ENCODE measurements at regions not wholly inside any gene's neighbourhood (a gene's known extent, or its start where the extent isn't known, plus 50 kb on each side); places are given as distances from the start of the nearest gene placed in this dataset.

DNA sequence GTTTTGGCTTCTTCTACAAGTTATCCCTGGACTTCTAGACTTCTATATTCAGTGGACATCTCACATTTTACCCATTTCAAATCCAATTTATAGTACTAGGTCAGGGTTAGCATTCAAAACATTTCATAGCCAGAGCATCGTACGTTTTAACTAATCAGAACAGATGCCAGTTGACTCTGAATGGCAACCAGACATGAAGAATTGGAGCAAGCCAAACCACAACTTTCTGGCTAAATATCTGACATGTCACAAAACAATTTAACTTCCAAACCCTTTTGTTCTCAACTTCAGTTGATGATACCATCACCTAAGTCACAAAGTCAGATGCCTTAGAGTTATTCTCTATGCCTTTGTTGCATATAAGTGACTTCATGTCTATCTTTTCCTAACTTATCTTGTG, 1105.7 kb downstream of the XPNPEP1 start:
- no peak for DNase-seq

DNA sequence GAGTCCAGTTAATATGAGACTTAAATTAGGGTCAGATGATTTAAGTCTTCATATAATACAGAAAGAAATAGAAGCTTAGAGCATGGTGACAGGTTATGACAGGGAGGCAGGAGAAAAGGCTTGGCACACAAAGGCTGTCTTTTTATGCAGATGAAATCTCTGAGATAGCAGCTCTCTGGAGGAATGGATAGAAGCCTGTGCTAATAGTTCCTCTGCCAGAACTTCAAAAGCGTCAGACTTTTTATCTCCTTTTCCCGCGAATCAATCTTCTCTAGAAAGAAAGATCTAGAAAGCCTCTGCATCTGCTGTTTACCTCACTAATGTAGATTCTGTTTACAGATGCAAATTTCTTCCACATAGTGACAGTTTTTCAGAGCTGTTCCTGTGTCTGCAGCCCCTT, 1106.2 kb downstream of the XPNPEP1 start:
- no peak for DNase-seq

DNA sequence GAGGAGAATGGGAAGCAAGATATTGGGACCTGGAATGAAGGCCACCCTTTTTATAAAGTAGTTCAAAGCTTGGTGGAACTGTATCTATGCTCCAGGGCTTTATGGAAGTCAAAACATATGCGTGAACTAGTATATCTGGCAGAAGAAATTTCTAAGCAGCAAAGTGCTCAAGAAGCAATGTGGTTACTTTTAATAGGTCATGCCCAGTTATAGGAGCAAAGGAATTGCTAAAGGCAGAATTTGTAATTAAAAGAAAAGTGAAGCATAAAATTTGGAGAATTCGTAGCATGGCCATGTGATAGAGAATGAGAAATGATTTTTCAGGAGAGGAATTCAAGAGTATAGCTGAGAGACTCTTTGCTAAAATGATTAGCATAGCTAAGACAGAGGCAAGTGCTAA, 1110.4 kb downstream of the XPNPEP1 start:
- DNase-seq: no peak

DNA sequence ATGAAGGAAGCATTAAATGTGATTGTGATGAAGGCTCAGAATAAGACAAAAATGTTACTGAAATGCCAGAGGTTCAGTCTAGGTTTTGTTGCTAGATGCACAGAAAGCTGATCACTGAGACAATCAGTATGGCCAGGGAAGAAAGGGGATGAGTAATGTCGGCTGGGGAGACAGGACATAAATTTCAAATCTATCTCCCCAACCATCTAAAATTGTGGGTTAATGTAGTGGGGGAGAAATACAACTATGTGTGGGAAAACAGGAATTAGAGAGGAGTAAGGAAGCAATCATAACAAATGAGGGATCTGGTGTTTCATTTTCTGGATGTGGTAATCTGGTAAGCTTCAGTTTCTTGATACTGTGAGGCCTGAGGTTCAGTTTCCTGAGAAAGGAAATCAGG, 1111.0 kb downstream of the XPNPEP1 start:
- DNase-seq: no peak

DNA sequence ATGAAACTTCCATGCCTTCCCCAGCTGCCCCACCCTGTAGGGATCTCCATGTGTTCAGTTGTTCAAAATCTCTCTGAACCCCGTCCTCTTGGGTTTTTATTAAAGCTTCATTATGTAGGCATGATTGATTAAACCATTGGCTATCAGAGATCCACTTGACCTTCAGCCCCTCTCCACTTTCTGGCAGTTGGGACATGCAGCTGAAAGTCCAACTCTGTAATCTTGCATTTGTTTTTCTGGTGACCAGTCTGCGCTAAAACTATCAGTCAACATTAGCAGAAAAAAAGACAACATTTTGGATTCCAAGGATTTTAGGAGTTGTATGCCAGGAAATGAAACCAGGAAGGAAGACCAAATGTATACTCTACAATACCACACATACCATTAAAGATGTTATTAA, 1115.1 kb downstream of the XPNPEP1 start:
- DNase-seq: no peak

DNA sequence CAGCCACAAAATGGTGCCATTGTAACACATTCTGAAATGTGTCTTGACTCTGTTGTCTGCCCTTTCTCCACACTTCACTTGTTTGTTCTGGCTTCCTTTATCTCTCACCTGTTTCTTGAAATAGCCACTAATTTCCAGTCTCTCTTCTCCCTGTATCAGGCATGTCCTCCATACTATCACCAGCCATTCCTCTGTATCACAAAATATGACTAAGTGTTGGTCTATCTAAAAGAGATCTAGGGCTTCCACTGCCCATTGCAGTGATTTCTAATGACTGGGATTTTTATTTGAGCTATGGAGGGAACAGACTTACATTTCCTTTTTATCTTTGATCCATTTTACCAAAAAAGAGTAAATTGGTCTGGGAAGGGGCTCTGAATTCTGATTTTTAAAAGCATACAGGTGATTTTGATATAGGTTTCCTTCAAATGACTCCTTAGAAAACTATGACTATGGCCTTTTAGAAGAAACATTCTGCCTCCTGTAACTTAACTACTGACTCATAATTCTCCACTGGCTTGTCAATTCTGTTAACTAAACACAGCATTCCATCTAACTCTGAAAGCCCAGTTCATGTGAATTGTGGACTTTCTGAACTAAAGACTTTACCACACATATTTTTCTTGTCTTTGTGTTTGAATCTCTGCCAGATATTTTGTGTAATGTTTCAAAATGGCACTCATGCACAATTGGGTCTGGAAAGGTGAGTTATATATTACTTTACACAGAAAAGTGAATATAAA, 1121.4 kb downstream of the XPNPEP1 start:
- no peak for DNase-seq

DNA sequence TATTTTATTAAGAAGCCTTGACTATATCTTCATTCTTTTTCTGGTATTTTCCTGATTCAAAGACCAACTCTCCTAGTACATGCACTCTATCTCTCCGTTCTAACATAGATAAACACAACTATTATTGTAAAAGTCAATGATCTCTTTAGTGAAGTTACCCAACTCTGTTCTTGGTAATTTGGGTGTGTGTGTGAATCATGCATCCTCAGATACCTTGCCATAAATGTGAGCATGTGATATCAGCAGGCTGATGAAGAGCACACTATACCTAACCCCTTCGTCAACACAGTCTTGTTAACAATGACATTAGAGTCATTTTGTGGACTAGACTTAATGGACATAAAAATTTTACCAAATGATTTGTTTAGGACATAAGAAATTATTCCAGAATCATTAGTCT, 1122.1 kb downstream of the XPNPEP1 start:
- no peak for DNase-seq

DNA sequence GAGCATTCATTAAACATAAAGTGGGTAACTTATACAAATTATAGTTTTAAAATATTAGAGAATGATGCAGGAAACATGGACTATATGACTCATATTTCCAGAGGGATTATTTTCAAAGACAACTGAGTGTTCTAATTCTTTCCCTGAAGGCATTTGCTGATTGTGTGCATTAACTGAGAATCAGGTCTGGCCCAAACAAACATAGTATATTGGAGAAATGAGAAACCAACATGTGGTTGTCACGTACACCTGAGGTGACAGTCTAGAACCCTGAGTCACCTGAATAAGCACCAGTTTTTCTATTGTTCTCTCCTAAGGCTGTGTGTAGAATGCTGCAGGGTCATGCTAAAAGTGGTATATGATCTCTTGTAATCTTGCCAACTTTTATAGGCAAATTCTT, 1125.7 kb downstream of the XPNPEP1 start:
- no peak for DNase-seq

DNA sequence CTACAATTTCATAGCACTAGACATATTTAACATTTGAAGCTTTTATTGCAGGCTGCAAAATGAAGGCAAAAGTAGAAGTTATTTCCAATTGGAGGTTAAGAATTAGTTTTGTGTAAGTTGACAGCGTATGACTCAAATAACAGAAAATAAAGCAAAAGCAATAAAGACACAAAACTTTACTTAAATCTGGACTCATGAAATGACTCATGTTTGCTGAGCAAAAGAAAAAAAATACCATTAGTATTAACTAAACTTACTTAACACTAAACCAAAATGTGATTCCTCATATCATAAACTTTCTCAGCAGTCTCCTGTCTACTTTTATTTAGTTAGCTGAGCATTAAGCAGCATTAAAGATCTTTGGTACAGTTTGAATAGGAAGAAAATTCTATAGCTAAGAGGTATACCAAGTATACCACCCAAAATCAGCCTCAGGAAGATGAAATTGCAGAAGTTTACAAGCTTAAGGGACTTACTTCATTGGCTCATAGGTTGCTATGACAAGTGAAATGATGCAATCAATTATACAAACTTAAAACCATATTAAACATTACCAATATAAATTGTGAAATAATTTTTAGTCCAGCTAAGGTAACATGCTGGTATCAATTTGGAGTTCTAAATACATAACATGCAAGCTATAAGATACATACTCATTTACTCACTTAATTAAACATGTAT, 1131.4 kb downstream of the XPNPEP1 start:
- DNase-seq: peak; percentile 19

DNA sequence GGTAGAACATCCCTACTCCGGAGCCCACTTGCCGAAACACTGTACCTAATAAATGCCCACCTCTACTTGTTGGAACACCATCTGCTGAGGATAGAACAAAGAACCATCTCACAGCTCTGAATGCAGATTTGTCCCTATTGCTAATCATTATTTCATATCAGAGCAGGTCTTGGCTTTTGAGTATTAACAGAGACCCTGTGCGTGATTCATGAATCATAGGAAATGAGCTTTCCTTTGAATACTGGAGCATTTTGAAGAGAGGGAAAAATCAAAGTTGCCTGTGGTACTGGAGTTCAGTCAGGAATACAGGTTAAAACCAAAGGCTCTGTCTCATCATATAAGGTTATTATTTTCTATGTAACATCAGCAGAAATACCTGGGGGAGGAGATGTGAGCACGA, 1132.3 kb downstream of the XPNPEP1 start:
- no peak for DNase-seq

DNA sequence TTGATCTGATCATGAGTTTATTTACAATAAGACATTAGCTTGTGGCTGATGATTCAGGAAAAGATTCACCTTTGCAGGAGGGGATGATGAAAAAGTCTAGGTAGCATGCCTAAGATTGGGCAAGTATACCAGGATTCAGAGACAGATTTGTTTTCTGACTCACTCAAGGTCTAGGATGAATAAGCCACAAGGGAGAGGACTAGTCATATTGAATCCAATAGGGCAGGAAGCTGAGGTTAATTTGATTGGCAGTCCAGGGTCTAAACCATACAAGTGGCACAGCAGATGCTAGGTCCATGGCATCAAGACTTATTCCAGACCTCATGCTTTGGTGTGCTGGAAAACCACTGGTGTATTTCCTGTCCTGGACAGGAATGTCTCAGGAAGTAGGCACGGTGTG, 1133.4 kb downstream of the XPNPEP1 start:
- DNase-seq: peak; percentile 69

DNA sequence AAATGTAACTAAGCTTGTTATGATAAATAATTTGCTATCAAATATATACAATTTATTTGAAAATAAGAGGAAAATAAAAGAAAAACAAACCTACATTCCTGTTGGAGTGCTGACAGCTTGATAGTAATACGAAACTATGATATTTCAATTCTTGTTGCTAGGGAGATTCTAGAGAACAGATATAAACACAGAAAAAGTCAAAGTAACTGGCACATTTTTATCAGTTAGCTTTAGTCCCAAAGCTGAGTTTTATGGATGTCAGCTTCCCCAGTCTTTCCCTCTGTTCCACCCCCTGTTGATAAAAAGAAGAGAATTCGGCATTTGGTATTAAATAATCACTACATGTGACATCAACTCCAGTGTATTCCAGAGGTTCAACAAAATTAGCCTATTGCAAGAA, 1134.0 kb downstream of the XPNPEP1 start:
- DNase-seq: no peak

DNA sequence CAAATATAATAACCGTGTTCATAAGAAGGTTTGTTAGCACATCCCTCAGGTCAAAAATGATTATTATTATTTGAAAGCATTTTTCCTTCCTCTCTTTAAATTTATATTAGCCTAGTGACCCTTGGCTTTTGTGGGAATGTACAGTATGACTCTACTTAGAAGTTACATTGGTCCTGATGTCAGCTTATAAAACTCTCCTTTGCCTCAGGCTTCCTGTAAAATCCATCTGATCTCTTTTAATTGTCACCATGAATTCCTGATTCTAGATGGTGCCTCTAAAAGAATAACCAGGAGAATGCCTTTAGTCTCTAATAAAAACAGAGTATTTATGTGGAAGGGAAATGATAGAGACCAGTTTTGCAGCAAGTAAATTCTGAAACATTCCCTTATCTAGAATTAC, 1134.4 kb downstream of the XPNPEP1 start:
- no peak for DNase-seq

DNA sequence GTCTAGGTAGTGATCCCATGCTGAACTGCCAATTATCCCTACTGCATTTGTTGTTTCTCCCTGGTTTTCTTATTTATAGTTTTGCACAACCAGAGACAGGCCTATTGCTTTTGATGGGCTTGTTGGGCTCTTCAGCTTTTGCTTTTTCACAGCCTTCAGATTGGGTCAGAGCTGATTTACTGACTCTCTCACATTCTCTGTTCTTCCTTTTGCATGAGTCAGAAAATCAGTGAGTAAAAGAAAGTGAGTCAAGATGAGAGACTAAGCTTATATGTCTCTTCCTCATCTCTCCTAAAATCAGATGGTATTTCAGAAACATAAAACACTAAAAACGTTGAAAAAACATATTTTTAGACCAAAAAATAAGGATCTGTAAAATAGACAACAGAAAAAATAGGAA, 1135.4 kb downstream of the XPNPEP1 start:
- peak; percentile 14 for DNase-seq

DNA sequence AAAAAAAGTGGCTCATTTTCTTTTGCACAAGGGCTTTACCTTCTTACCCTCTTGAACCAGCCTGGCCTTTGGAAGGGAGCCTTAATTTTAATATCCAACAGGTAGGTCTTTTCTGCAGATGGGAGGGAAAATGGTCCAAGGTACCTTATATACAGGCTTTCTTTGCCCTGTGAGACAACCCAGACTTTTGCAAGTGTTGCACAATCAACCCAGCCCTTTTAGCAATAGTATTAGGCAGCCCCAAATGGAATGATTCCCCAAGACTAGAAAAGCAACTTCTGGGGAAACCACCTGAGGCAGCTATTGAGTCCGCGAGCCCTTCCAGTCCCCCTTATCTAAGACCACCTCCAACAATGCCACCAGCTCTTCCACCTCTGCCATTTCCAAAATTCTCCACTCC, 1138.3 kb downstream of the XPNPEP1 start:
- no peak for DNase-seq

DNA sequence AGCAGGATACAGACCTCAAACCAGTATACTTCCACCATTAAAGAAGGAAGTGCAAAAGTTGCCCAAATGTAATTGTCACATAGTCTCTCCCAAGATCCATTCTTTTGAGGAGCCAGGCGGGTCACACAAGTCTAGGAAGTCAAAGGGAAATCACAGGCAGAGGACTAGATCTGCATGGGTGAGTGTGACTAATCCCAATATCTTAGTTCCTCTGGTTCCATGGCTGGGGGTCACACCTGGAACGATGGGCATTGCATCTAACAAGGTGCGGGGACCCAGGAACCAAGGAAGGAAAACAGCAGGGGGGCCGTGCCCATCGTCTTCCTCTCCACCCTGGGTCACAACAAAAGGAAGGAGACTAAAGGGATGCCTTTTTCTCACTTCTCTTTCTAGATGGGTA, 1138.8 kb downstream of the XPNPEP1 start:
- DNase-seq: no peak

DNA sequence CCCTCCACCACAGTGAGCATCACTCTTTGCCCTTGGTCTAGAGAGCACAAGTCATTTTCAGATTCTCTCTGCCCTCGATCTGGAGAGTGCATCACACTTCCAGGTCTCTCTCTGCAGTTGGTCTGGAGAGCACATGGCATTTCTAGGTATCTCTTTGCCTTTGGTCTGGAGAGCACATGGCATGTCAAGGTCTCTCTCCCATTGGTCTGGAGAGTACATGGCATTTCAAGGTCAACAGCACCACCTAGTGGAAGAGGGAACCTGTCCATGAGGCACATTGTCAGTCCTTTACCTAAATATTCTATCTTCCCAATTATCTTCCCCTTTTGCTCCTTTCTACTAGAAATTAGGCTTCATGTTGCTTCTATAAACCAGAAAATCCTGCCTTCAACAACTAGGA, 1139.4 kb downstream of the XPNPEP1 start:
- DNase-seq: peak; percentile 69

DNA sequence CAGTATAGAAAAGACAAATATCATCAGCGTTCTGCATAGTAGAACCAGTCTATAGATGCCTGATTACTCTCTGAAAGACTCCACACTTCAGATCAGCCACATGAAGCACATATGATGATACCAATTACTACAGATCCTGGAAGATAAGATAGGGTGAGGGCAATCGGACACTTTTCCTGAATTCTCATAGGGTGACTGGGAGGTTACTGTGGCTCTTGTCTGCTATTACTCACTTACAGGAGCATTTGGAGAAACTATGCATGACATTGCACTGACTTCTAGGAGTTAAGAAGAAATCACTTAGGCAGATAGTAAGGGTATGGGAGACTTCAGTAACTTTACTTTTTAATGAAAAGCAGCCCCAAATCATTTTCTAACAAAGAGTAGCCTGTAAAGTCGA, 1140.9 kb downstream of the XPNPEP1 start:
- no peak for DNase-seq

DNA sequence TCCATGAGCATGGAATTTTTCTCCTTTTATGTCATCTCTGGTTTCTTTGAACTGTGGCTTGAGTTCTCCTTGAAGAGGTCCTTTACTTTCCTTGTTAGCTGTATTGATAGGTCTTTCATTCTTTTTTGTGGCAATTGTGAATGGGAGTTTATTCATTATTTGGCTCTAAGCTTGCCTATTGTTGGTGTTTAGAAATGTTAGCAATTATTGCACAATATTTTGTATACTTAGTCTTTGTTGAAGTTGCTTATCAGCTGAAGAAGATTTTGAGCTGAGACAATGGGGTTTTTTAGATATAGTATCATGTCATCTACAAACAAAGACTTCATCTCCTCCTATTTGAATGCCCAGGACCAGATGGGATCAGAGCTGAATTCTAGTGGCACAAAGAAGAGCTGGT, 1143.8 kb downstream of the XPNPEP1 start:
- DNase-seq: no peak

DNA sequence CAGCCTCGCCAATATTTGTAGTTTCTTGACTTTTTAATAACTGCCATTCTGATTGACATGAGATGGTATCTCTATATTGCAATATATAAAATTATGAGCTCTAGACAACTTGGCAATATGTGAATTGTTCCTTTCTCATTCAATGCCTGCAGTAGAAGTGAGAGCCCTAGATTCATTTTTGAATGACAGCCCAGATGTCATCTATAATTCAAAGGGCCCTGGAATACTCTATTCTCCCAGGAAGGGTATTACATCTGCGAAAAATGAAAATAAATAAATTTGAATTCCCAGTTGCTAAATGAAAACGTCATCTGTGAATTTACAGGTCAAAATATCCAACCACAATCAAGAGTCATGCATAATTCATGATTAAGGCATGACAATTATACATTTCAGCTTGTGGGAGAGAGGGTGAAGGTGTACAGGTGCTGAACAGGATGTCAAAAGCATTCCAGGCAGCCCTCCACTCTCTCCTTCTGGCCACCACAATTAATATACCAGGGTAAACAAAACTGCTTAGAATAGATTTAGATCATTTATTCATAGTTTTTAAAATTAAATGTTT, 1147.3 kb downstream of the XPNPEP1 start:
- DNase-seq: no peak

DNA sequence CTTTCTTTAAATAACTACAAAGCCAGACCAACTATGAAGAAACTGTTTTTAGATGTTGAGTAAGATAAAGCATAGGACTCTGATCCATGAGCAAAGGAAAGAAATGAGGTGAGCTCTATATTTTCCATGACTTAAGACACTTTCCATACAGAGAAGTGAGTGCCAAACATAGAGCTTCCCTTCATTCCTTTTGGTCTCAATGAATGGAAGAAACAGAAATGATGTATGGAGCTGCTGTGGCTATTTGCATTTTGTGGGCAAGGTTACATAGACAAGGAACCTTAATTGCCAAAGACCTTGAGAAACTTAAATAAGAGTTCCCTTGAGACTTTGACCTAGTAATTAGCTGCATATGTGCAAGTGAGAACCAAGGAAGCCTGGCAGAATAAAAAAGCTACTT, 1152.2 kb downstream of the XPNPEP1 start:
- DNase-seq: no peak

DNA sequence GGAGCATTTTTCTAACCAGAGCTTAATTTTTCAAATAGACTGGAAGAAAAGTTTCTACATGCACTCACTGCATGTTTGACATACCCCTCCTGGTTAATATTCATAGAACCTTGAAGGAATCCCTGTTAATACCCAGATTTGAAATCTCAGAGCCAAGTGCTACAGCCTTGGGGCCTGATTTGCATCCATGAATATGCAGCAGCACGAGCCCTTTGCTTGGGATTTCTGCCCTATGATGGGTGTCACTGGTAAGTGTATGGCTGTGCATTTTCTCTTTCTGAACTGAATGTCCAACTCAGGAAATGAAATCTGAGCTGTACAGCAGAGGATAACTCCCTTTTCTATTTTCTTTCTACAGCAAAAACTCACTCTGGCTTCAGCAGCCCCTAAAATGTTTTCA, 1157.5 kb downstream of the XPNPEP1 start:
- DNase-seq: no peak

DNA sequence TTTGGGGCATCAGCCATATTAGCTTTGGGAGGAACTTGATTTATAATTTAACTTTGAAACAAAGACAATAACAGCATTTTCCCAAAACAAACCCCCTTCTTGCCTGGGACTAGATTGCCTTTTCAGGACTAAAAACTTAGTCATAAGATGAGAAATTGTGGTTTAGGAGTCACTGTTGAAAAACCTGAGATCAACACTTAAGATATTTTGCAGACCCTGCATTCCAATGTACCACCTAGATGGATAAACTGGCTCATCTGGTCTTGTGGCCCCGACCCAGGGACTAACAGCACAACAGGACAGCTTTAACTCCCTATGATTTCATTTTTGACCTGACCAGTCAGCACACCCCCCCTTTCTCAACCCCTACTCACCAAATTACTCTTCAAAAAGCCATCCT, 1165.4 kb downstream of the XPNPEP1 start:
- no peak for DNase-seq

DNA sequence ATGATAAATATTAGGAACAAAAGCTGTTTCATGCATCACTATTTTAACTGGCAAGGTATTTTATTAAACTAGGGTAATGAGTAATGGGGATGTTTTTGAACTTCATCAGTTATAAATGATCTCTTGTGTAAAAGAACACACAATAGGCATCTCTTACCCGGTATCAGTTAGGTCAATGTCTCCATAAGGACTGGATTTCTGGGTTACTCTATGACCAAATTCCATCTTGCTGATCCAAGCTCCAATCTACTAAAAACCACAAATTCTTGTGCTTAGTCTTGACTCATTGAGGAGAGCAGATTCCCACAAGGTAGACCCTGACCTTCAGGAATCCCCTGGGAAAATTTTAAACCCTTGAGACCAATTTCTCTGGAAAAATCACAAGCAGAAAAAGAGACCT, 1167.7 kb downstream of the XPNPEP1 start:
- DNase-seq: no peak

DNA sequence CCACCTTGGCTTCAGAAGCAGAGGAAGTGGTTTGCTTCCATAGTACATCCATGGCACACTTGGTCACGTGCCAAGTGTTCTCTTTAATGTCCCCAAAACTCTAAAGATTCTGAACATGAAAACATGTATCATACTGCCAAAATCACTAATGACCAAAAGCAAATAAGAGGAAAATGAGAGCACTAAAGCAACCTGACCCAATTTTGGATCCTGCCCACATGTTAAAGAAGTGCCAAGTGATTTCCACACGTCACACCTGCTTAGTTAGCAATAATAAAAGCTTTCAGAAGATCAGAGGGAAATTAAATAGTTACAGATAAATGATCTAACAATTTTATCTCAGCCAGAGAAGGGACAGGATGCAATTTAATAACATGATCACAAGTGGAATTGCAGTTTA, 1170.0 kb downstream of the XPNPEP1 start:
- no peak for DNase-seq

All from activated CD4-positive, alpha-beta T cell treated with anti-CD3 and anti-CD28 coated beads, Interleukin-2, Interleukin-6, amounts not matched to agents 100 ng/mL and 50 ng/mL, durations not matched to agents 16 hours and 8 hours (primary cell).